Stimulated activated memory B cell treated with anti-CD40 and anti-IgM and Interleukin-4, amounts not matched to agents 10 μg/mL and 1 μg/mL and 100 μg/mL, for 72 hours (primary cell): ENCODE measurements at regions not wholly inside any gene's neighbourhood (a gene's known extent, or its start where the extent isn't known, plus 50 kb on each side); places are given as distances from the start of the nearest gene placed in this dataset.
A peak's percentile ranks its signal among the peaks of the same experiment; 100 is the strongest.

Experiments
- ATAC-seq: fragments of 150-1000 bp; cut with Tn5 transposase; 2 replicates; pipeline ENCODE4 v1.10.0; 2021
- H3K27ac Mint-ChIP-seq: one replicate; pipeline ENCODE4 v1.8.0; 2022; ENCODE audit warnings: mild to moderate bottlenecking, mixed read lengths
- H3K27me3 Mint-ChIP-seq: one replicate; pipeline ENCODE4 v1.8.0; 2022; ENCODE audit warnings: mixed read lengths
- H3K36me3 Mint-ChIP-seq: one replicate; pipeline ENCODE4 v1.8.0; 2022; ENCODE audit warnings: mixed read lengths
- H3K4me1 Mint-ChIP-seq: one replicate; pipeline ENCODE4 v1.8.0; 2022; ENCODE audit warnings: mixed read lengths
- H3K4me3 Mint-ChIP-seq: one replicate; pipeline ENCODE4 v1.8.0; 2022; ENCODE audit warnings: mild to moderate bottlenecking, moderate library complexity, mixed read lengths
- H3K9me3 Mint-ChIP-seq: one replicate; pipeline ENCODE4 v1.8.0; 2022; ENCODE audit warnings: mixed read lengths

DNA sequence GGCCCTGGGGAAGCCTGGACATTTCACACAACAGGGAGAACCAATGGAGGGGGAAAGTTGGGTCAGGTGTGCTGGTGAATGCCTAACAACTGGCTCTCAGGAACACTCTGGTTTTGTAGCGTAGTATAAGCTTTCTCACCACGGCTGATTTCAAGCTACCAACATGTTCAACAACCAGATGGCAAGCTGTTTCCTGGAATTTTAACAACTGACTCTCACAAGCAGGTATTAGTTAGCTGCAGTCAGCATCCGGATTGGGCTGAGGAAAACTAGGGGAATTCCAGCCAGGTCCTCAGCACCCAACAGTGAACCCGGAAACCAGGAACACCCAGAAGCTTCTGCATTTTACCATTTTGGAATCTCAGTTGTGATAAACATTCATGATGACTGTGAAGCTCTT lies 162.3 kb upstream of the CAMK1G start:
- H3K27ac Mint-ChIP-seq: no peak overlapping the region
- no peak for ATAC-seq
- H3K4me3 Mint-ChIP-seq: no peak overlapping the region
- peaks cover 19% of the 10 kb centered on the region for H3K27me3 Mint-ChIP-seq
- H3K4me1 Mint-ChIP-seq: no peaks in the 10 kb centered on the region
- no peaks in the 10 kb centered on the region for H3K36me3 Mint-ChIP-seq
- H3K9me3 Mint-ChIP-seq: no peaks in the 10 kb centered on the region

- Mint-ChIP-seq H3K4me3 (no peak overlapping the region), H3K27ac (no peak overlapping the region), H3K27me3 (peaks cover 28% of the 10 kb centered on the region), H3K9me3 (no peaks in the 10 kb centered on the region), H3K4me1 (no peaks in the 10 kb centered on the region), H3K36me3 (no peaks in the 10 kb centered on the region)
- no peak for ATAC-seq
Observed at GRCh38 chr1:209421978-209422680, 161.4 kb upstream of the CAMK1G start.

DNA sequence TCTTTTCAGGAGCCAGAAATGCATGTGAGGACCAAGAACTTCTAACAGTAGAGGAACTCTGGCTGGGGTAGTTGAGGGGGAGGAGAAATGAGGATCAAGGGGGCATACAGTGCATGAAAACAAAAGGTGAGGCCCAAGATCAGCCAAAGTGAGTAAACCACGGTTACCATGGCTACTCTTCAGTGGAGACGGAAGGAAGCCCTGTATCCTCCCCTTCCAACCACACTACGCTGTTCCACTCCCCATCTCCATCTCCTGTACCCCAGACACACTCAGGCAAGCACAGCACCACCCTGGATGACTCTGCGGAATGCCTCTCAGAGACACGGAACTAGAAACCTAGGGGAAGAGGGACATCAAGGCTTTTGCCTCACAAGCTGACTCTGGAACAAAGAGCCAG lies 157.6 kb upstream of the CAMK1G start:
- ATAC-seq: no peak
- Mint-ChIP-seq H3K27me3 (peaks cover 30% of the 10 kb centered on the region), H3K4me1 (no peaks in the 10 kb centered on the region), H3K9me3 (no peaks in the 10 kb centered on the region), H3K4me3 (no peak overlapping the region), H3K27ac (no peak overlapping the region), H3K36me3 (no peaks in the 10 kb centered on the region)

DNA sequence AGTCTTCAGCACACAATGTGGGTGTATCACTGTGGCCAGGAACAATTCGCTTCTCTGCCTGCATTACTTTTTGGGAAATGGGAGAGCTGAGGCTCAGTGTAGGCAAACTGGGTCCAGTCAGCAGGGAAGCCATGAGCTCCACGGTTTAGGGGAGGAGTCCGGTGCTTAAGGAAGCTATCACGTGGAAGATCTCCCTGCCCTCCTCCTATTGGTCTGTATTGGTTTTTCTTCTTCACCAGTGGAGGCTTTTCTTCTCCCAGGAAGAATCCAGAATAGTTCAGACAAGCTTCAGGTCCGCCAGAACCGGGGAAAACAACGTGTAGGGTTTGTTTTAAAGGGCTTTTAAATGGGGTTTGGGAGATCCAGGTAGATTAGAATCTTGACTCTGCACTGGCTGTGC lies 156.2 kb upstream of the CAMK1G start:
- no peak for ATAC-seq
- Mint-ChIP-seq H3K36me3 (no peaks in the 10 kb centered on the region), H3K27me3 (peaks cover 30% of the 10 kb centered on the region), H3K4me3 (no peak overlapping the region), H3K9me3 (no peaks in the 10 kb centered on the region), H3K4me1 (no peaks in the 10 kb centered on the region), H3K27ac (no peak overlapping the region)

- Mint-ChIP-seq H3K27me3 (peaks cover 30% of the 10 kb centered on the region), H3K36me3 (no peaks in the 10 kb centered on the region), H3K4me3 (no peak overlapping the region), H3K9me3 (no peaks in the 10 kb centered on the region), H3K27ac (no peak overlapping the region), H3K4me1 (no peaks in the 10 kb centered on the region)
- no peak for ATAC-seq
Observed at GRCh38 chr1:209427811-209428210, 155.7 kb upstream of the CAMK1G start.

- Mint-ChIP-seq H3K27ac (no peak overlapping the region), H3K36me3 (no peaks in the 10 kb centered on the region), H3K4me1 (no peaks in the 10 kb centered on the region), H3K27me3 (peaks cover 30% of the 10 kb centered on the region), H3K4me3 (no peak overlapping the region), H3K9me3 (no peaks in the 10 kb centered on the region)
- ATAC-seq: no peak
Observed at GRCh38 chr1:209428241-209428921, 155.1 kb upstream of the CAMK1G start.

GRCh38 chr1:209429611-209430010 lies 153.9 kb upstream of the CAMK1G start:
- H3K27ac Mint-ChIP-seq: no peak overlapping the region
- no peaks in the 10 kb centered on the region for H3K36me3 Mint-ChIP-seq
- peaks cover 35% of the 10 kb centered on the region for H3K27me3 Mint-ChIP-seq
- no peaks in the 10 kb centered on the region for H3K4me1 Mint-ChIP-seq
- no peaks in the 10 kb centered on the region for H3K9me3 Mint-ChIP-seq
- ATAC-seq: no peak
- no peak overlapping the region for H3K4me3 Mint-ChIP-seq

- H3K4me3 Mint-ChIP-seq: no peak overlapping the region
- H3K36me3 Mint-ChIP-seq: no peaks in the 10 kb centered on the region
- ATAC-seq: no peak
- peaks cover 30% of the 10 kb centered on the region for H3K27me3 Mint-ChIP-seq
- no peak overlapping the region for H3K27ac Mint-ChIP-seq
- no peaks in the 10 kb centered on the region for H3K9me3 Mint-ChIP-seq
- no peaks in the 10 kb centered on the region for H3K4me1 Mint-ChIP-seq
Observed at GRCh38 chr1:209430107-209430506, 153.4 kb upstream of the CAMK1G start.

GRCh38 chr1:209430821-209431259 lies 152.7 kb upstream of the CAMK1G start:
- H3K9me3 Mint-ChIP-seq: no peaks in the 10 kb centered on the region
- peaks cover 23% of the 10 kb centered on the region for H3K27me3 Mint-ChIP-seq
- no peak overlapping the region for H3K4me3 Mint-ChIP-seq
- H3K27ac Mint-ChIP-seq: no peak overlapping the region
- ATAC-seq: no peak
- H3K4me1 Mint-ChIP-seq: no peaks in the 10 kb centered on the region
- no peaks in the 10 kb centered on the region for H3K36me3 Mint-ChIP-seq

- no peak for ATAC-seq
- H3K27me3 Mint-ChIP-seq: peaks cover 17% of the 10 kb centered on the region
Observed at GRCh38 chr1:209431402-209431801, 152.1 kb upstream of the CAMK1G start.

GRCh38 chr1:209431813-209432442 lies 151.6 kb upstream of the CAMK1G start:
- Mint-ChIP-seq H3K36me3 (no peaks in the 10 kb centered on the region), H3K27me3 (peaks cover 17% of the 10 kb centered on the region), H3K4me3 (no peak overlapping the region), H3K4me1 (no peaks in the 10 kb centered on the region), H3K27ac (no peak overlapping the region), H3K9me3 (no peaks in the 10 kb centered on the region)
- peak; percentile 21 for ATAC-seq

More at GRCh38 chr1:209431402-209431801, 152.1 kb upstream of the CAMK1G start:
- H3K9me3 Mint-ChIP-seq: no peaks in the 10 kb centered on the region
- H3K27ac Mint-ChIP-seq: no peak overlapping the region
- H3K36me3 Mint-ChIP-seq: no peaks in the 10 kb centered on the region
- no peak overlapping the region for H3K4me3 Mint-ChIP-seq
- no peaks in the 10 kb centered on the region for H3K4me1 Mint-ChIP-seq

GRCh38 chr1:209432443-209432825 lies 151.1 kb upstream of the CAMK1G start:
- Mint-ChIP-seq H3K36me3 (no peaks in the 10 kb centered on the region), H3K9me3 (no peaks in the 10 kb centered on the region), H3K27ac (no peak overlapping the region), H3K4me1 (no peaks in the 10 kb centered on the region), H3K27me3 (peaks cover 18% of the 10 kb centered on the region), H3K4me3 (no peak overlapping the region)
- no peak for ATAC-seq

DNA sequence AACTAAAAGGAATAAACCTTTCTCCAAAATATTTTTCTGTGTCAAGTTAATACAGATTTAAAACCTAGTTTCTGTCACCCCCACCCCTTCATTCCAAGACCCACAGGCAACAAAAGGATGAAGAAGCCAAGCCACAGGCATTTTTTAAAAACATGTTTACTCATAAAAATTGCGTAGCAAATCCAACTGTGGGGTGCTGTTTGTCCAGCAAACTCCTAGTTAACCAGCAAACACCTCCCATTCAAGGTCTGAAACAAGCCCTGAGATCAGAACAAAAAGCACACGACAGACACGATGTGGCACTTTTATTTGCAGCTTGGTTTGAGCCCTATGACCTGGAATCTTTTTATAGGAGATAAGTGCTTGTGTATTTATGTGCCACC lies 149.9 kb upstream of the CAMK1G start:
- Mint-ChIP-seq H3K27me3 (peaks cover 18% of the 10 kb centered on the region), H3K9me3 (no peaks in the 10 kb centered on the region), H3K27ac (no peak overlapping the region), H3K36me3 (no peaks in the 10 kb centered on the region), H3K4me3 (no peak overlapping the region), H3K4me1 (no peaks in the 10 kb centered on the region)
- no peak for ATAC-seq

DNA sequence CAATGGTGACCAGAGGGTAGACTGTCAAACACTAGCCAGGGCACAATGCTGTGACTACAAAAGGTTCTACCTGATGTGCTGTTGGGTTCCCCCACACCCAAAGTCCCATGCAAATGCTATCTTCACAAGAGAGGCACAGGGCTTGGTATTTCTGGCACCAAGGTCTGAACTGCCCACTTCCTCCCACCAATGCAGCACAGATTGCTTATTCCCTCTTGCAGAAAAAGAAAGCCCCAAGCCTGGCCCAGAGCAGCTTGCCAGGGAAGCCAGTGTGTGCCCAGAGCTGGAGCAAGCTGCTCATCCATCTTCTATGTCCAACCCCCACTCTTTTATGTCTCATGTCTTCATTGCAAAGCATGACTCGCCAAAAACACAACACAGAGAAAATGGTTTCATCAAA lies 149.4 kb upstream of the CAMK1G start:
- no peaks in the 10 kb centered on the region for H3K9me3 Mint-ChIP-seq
- no peak overlapping the region for H3K4me3 Mint-ChIP-seq
- ATAC-seq: no peak
- no peaks in the 10 kb centered on the region for H3K36me3 Mint-ChIP-seq
- no peak overlapping the region for H3K27ac Mint-ChIP-seq
- H3K27me3 Mint-ChIP-seq: peaks cover 18% of the 10 kb centered on the region
- no peaks in the 10 kb centered on the region for H3K4me1 Mint-ChIP-seq

GRCh38 chr1:209434631-209435217 lies 148.8 kb upstream of the CAMK1G start:
- Mint-ChIP-seq H3K4me3 (no peak overlapping the region), H3K9me3 (peaks cover under 1% of the 10 kb centered on the region), H3K27me3 (peaks cover 20% of the 10 kb centered on the region), H3K36me3 (no peaks in the 10 kb centered on the region), H3K4me1 (no peaks in the 10 kb centered on the region), H3K27ac (no peak overlapping the region)
- ATAC-seq: no peak
